ENCODE measurements at regions not wholly inside any gene's neighbourhood (a gene's known extent, or its start where the extent isn't known, plus 50 kb on each side); places are given as distances from the start of the nearest gene placed in this dataset.

GRCh38 chr13:42699912-42700311 is 81.5 kb upstream of the FAM216B start:
- no peak overlapping the region for H3K4me3 ChIP-seq
- 77 to 85% (median 79%) methylated on average over 6 of the region's 6 CpGs for WGBS, 4 donors
- no peaks in the 10 kb centered on the region for H3K9me3 ChIP-seq (replicated peaks in 1 of 3)
- H3K4me1 ChIP-seq (replicated peaks in 1 of 2) = no peaks in the 10 kb centered on the region
- TF ChIP-seq POLR2A (IDR thresholded peaks at IDR 0.05) = no peak
- no peak for DNase-seq
- H3K27ac ChIP-seq = no peak overlapping the region
- no peaks in the 10 kb centered on the region for H3K36me3 ChIP-seq (replicated peaks in 1 of 2)
- intact Hi-C loops (cut with DNase I) = loop anchor here in 1 of 2 donors (2.0 kb wide), 1 partner anchor 23 kb away; no protein-coding TSS in a partner anchor
- H3K27me3 ChIP-seq = no peaks in the 10 kb centered on the region

DNA sequence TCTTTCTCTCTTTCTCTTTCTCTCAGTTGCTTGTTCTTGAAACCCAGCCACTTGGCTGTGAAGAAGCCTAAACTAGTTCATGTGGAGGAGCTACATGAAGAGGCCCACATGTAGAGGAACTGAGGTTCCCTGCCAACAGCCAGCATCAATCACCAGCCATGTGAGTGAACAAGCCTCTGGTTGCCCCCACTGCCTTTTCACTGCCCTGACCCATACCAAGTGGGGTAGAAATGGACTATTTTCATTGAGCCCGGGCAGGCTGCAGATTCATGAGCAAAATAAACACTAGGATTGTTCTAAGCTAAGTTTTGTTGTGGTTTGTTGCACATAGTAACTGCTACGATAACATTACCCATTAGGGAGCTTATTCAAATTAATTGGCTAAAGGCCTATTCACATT is 78.7 kb upstream of the FAM216B start:
- DNase-seq = peak in 4 of 7 donors; percentile 15 to 53 (median 22)

GRCh38 chr13:42703740-42704139 is 77.6 kb upstream of the FAM216B start:
- Histone ChIP-seq H3K36me3 (replicated peaks in 1 of 2) (no peaks in the 10 kb centered on the region), H3K9me3 (replicated peaks in 1 of 3) (no peaks in the 10 kb centered on the region), H3K4me1 (replicated peaks in 1 of 2) (no peaks in the 10 kb centered on the region), H3K27me3 (no peaks in the 10 kb centered on the region), H3K4me3 (no peak overlapping the region), H3K27ac (no peak overlapping the region)
- no peak for TF ChIP-seq POLR2A (IDR thresholded peaks at IDR 0.05)
- TF ChIP-seq, protein P1, sequence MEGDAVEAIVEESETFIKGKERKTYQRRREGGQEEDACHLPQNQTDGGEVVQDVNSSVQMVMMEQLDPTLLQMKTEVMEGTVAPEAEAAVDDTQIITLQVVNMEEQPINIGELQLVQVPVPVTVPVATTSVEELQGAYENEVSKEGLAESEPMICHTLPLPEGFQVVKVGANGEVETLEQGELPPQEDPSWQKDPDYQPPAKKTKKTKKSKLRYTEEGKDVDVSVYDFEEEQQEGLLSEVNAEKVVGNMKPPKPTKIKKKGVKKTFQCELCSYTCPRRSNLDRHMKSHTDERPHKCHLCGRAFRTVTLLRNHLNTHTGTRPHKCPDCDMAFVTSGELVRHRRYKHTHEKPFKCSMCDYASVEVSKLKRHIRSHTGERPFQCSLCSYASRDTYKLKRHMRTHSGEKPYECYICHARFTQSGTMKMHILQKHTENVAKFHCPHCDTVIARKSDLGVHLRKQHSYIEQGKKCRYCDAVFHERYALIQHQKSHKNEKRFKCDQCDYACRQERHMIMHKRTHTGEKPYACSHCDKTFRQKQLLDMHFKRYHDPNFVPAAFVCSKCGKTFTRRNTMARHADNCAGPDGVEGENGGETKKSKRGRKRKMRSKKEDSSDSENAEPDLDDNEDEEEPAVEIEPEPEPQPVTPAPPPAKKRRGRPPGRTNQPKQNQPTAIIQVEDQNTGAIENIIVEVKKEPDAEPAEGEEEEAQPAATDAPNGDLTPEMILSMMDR (IDR thresholded peaks at IDR 0.05) = no peak
- intact Hi-C loops (cut with DNase I) = no loop called here
- DNase-seq = no peak

More for the DNA sequence above, 78.7 kb upstream of the FAM216B start:
- H3K9me3 ChIP-seq (replicated peaks in 1 of 3) = no peaks in the 10 kb centered on the region
- TF ChIP-seq, protein P1 (IDR thresholded peaks at IDR 0.05) = no peak
- no peak for TF ChIP-seq POLR2A (IDR thresholded peaks at IDR 0.05)
- no peaks in the 10 kb centered on the region for H3K36me3 ChIP-seq (replicated peaks in 1 of 2)
- H3K4me3 ChIP-seq = no peak overlapping the region
- 50 to 69% (median 60%) methylated on average over 2 of the region's 2 CpGs for WGBS, 4 donors
- no peaks in the 10 kb centered on the region for H3K27me3 ChIP-seq
- intact Hi-C loops (cut with DNase I) = no loop called here
- H3K27ac ChIP-seq = no peak overlapping the region
- H3K4me1 ChIP-seq (replicated peaks in 1 of 2) = no peaks in the 10 kb centered on the region

- Histone ChIP-seq H3K36me3 (replicated peaks in 1 of 2) (no peaks in the 10 kb centered on the region), H3K4me3 (no peak overlapping the region), H3K4me1 (replicated peaks in 1 of 2) (no peaks in the 10 kb centered on the region), H3K9me3 (replicated peaks in 1 of 3) (no peaks in the 10 kb centered on the region), H3K27me3 (no peaks in the 10 kb centered on the region), H3K27ac (no peak overlapping the region)
- TF ChIP-seq, protein P1 (IDR thresholded peaks at IDR 0.05) = no peak
- no peak for TF ChIP-seq POLR2A (IDR thresholded peaks at IDR 0.05)
- WGBS, 4 donors = 50 to 70% (median 58%) methylated on average over 3 of the region's 3 CpGs
- intact Hi-C loops (cut with DNase I) = no loop called here
- DNase-seq = no peak
Observed at GRCh38 chr13:42706286-42706685, 75.1 kb upstream of the FAM216B start.

GRCh38 chr13:42707048-42707447 is 74.3 kb upstream of the FAM216B start:
- no peak for DNase-seq
- no peaks in the 10 kb centered on the region for H3K4me1 ChIP-seq (replicated peaks in 1 of 2)
- H3K27me3 ChIP-seq = no peaks in the 10 kb centered on the region
- H3K36me3 ChIP-seq (replicated peaks in 1 of 2) = no peaks in the 10 kb centered on the region
- 64 to 76% (median 72%) methylated on average over 4 of the region's 4 CpGs for WGBS, 4 donors
- no peak for TF ChIP-seq POLR2A (IDR thresholded peaks at IDR 0.05)
- TF ChIP-seq, protein P1 (IDR thresholded peaks at IDR 0.05) = no peak
- no peak overlapping the region for H3K4me3 ChIP-seq
- intact Hi-C loops (cut with DNase I) = no loop called here
- H3K27ac ChIP-seq = no peak overlapping the region
- no peaks in the 10 kb centered on the region for H3K9me3 ChIP-seq (replicated peaks in 1 of 3)

Data from adrenal gland (tissue), 9 donors.